ENCODE measurements at regions not wholly inside any gene's neighbourhood (a gene's known extent, or its start where the extent isn't known, plus 50 kb on each side); places are given as distances from the start of the nearest gene placed in this dataset.

GRCh38 chr16:60815865-60816264 is 1220.4 kb downstream of the CDH8 start:
- no peak for TF ChIP-seq POLR2A (IDR thresholded peaks at IDR 0.05; ENCODE audit: low read length)
- TF ChIP-seq GATA1 (IDR thresholded peaks at IDR 0.05; ENCODE audit: low read depth, low read length), result no peak
